Neural crest cell (in vitro differentiated cells): ENCODE measurements at regions not wholly inside any gene's neighbourhood (a gene's known extent, or its start where the extent isn't known, plus 50 kb on each side); places are given as distances from the start of the nearest gene placed in this dataset.
A peak's percentile ranks its signal among the peaks of the same experiment; 100 is the strongest.
"Not testable (repeated sequence)": the region's sequence is repeated elsewhere in the genome, so short reads cannot be mapped to it uniquely, and the experiment has no call there.

Experiments used
- DNase-seq: peaks from one replicate; pipeline ENCODE4 v3.0.0; 2021; ENCODE audit warnings: low read depth, mixed read lengths, low spot score
- H3K27ac Mint-ChIP-seq: one replicate; pipeline ENCODE4 v1.8.0; 2021; ENCODE audit warnings: mild to moderate bottlenecking, mixed read lengths; ENCODE audit not compliant: unreplicated experiment
- H3K27me3 Mint-ChIP-seq: 2 replicates; pipeline ENCODE4 v1.8.0; 2021; ENCODE audit warnings: low read depth, mild to moderate bottlenecking, mixed read lengths
- H3K36me3 Mint-ChIP-seq: 2 replicates; pipeline ENCODE4 v1.8.0; 2021; ENCODE audit warnings: low read depth, mild to moderate bottlenecking, mixed read lengths
- H3K4me1 Mint-ChIP-seq: 2 replicates; pipeline ENCODE4 v1.8.0; 2021; ENCODE audit warnings: mixed read lengths
- H3K4me3 Mint-ChIP-seq: one replicate; pipeline ENCODE4 v1.8.0; 2021; ENCODE audit warnings: mild to moderate bottlenecking, mixed read lengths
- H3K9me3 Mint-ChIP-seq: 2 replicates; pipeline ENCODE4 v1.8.0; 2021; ENCODE audit warnings: mixed read lengths
- CTCF ChIP-seq: fragments of 200-600 bp; sonication (generic); conservative IDR thresholded peaks from 2 replicates; pipeline ENCODE4 v1.5.0; 2021; ENCODE audit warnings: antibody characterized with exemption, mild to moderate bottlenecking

GRCh38 chr2:47720559-47720958 lies 62.4 kb upstream of the MSH6 start:
- no peaks in the 10 kb centered on the region for H3K9me3 Mint-ChIP-seq
- H3K4me3 Mint-ChIP-seq: no peak overlapping the region
- H3K4me1 Mint-ChIP-seq: peaks cover 20% of the 10 kb centered on the region
- H3K27ac Mint-ChIP-seq: peak overlapping the region; percentile 5
- peaks cover 2% of the 10 kb centered on the region for H3K27me3 Mint-ChIP-seq
- DNase-seq: no peak
- no peak for TF ChIP-seq CTCF
- no peaks in the 10 kb centered on the region for H3K36me3 Mint-ChIP-seq

GRCh38 chr2:47720036-47720435 lies 62.9 kb upstream of the MSH6 start:
- H3K27me3 Mint-ChIP-seq: peaks cover 2% of the 10 kb centered on the region
- H3K9me3 Mint-ChIP-seq: no peaks in the 10 kb centered on the region
- H3K36me3 Mint-ChIP-seq: no peaks in the 10 kb centered on the region
- H3K4me3 Mint-ChIP-seq: no peak overlapping the region
- H3K4me1 Mint-ChIP-seq: peaks cover 20% of the 10 kb centered on the region
- no peak for TF ChIP-seq CTCF
- no peak overlapping the region for H3K27ac Mint-ChIP-seq
- no peak for DNase-seq

DNA sequence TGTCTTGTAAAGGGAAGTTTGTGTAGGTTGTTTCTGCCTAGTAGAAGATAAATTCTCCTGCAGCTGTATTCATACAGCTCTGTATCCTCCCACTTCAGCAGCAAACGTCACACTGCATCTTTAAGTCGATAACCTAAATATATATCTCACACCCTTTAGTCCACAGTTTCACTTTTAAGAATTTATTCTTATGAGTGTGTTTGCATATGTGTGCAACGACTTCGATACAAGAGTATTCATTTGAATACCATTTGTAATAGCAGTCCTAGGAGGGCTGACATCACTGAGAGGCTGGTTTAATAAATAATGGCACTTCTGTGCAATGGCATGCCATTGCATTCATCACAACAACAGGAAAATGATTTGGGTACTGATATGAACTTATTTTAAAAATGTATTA lies 63.8 kb upstream of the MSH6 start:
- H3K4me3 Mint-ChIP-seq: no peak overlapping the region
- DNase-seq: no peak
- H3K4me1 Mint-ChIP-seq: peaks cover 20% of the 10 kb centered on the region
- H3K9me3 Mint-ChIP-seq: no peaks in the 10 kb centered on the region
- H3K27ac Mint-ChIP-seq: no peak overlapping the region
- no peak for TF ChIP-seq CTCF
- peaks cover 2% of the 10 kb centered on the region for H3K27me3 Mint-ChIP-seq
- H3K36me3 Mint-ChIP-seq: no peaks in the 10 kb centered on the region

- DNase-seq, H3K9me3 Mint-ChIP-seq, H3K36me3 Mint-ChIP-seq, H3K27ac Mint-ChIP-seq, H3K4me3 Mint-ChIP-seq, H3K27me3 Mint-ChIP-seq, H3K4me1 Mint-ChIP-seq: not testable (repeated sequence)
Measured at GRCh38 chr2:47716307-47716706, 66.6 kb upstream of the MSH6 start.

- no peaks in the 10 kb centered on the region for H3K9me3 Mint-ChIP-seq
- H3K27ac Mint-ChIP-seq: no peak overlapping the region
- H3K4me1 Mint-ChIP-seq: peaks cover 3% of the 10 kb centered on the region
- DNase-seq: no peak
- H3K4me3 Mint-ChIP-seq: no peak overlapping the region
- no peak for TF ChIP-seq CTCF
- no peaks in the 10 kb centered on the region for H3K36me3 Mint-ChIP-seq
- peaks cover 2% of the 10 kb centered on the region for H3K27me3 Mint-ChIP-seq
Measured at GRCh38 chr2:47715552-47715951, 67.4 kb upstream of the MSH6 start.

DNA sequence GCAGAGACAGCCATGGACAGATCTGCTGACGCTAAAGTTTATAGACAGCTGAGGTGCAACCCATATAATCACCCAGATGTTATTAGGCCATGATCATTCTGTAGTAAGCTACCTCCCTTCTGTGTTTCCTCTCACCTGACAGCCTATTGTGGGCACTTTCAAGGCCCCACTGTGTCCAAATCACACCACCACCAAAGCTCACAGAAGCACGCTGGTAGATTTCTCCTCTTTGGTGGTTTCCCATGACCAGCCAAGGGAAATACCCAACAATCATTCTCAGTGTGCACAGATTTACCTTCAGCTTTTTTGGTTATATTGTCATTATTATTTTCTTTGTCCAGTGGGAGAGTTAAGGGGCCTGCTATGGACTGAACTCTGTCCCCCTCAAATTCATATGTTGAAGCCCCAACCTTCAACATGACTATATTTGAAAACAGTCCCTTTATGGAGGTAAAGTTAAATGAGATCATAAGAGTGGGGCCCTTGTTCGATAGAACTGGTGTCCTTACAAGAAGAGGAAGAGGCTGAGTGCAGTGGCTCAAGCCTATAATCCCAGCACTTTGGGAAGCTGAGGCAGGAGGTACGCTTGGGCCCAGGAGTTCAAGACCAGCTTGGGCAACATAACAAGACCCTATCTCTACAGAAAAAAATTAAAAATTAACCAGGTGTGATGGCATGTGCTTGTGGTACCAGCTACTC lies 74.0 kb upstream of the MSH6 start:
- Mint-ChIP-seq H3K36me3 (no peaks in the 10 kb centered on the region), H3K9me3 (no peaks in the 10 kb centered on the region), H3K4me3 (no peak overlapping the region), H3K27ac (no peak overlapping the region), H3K27me3 (no peaks in the 10 kb centered on the region), H3K4me1 (no peaks in the 10 kb centered on the region)
- no peak for TF ChIP-seq CTCF
- DNase-seq: no peak
